GM11168 (cell line): ENCODE measurements at regions not wholly inside any gene's neighbourhood (a gene's known extent, or its start where the extent isn't known, plus 50 kb on each side); places are given as distances from the start of the nearest gene placed in this dataset.
"Not testable (repeated sequence)": the region's sequence is repeated elsewhere in the genome, so short reads cannot be mapped to it uniquely, and the experiment has no call there.

Experiments
- in situ Hi-C: fragments of 300-500 bp; cut with MboI; formaldehyde crosslinking; loops from one replicate; pipeline ENCODE4 v1.12.0; 2022; ENCODE audit warnings: low sequenced_read_pairs; ENCODE audit not compliant: unreplicated experiment

DNA sequence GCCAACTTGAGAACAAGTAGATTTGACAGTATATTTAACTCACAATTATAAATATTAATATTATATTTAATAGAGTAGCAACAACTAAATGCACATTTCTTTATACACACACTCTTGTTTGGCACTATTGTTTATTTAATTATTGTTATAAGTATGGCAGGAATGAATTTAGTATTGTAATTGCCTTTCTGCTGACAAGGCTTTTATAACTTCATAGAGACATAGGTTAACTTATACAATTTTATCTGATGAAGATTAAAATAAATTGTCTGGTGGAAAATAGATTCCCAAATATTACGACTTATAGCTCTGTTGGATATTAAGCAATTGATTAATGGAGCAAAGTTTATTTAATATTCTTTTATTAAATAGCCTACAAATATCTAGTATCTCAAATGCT, 347.9 kb upstream of the CDH19 start:
- in situ Hi-C loops: no loop called here

DNA sequence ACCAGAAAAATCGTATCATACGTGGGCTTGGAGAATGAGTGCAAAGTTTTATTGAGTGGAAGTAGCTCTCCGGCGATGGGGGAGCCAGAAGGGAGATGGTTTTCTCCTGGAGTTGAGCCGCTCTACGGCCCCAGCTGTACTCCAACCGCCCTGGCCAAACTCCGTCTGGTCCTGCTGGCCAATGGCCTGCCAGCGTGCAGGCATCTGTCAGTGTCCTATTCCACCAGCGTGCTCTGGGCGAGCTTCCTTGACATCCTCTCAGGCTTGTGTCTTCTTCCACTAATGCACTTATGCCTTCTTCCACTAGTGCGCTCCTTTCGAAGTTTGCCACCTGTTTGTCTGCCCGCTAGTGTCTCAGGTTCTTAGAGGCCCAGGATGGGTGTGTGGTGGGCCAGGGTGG, 345.5 kb upstream of the CDH19 start:
- in situ Hi-C loops: no loop called here

DNA sequence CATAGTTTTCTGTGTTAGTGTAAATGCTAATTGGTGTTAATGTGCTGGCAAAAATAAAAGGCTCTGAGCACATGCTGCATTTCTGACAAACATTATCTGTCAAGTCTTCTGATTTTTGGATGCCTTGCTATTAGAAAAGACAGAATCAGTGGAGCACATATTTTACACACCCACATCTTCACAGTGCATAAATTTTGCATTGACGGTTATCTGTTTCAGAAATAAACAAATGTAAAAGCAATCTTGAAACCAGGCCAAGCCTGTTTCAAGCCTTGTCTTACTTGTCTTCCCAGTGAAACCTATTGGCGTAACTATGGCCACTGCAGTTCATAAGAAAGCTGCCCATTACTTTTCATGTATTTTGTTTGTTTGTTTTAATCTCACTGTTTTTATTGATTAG, 333.7 kb upstream of the CDH19 start:
- in situ Hi-C loops: no loop called here

DNA sequence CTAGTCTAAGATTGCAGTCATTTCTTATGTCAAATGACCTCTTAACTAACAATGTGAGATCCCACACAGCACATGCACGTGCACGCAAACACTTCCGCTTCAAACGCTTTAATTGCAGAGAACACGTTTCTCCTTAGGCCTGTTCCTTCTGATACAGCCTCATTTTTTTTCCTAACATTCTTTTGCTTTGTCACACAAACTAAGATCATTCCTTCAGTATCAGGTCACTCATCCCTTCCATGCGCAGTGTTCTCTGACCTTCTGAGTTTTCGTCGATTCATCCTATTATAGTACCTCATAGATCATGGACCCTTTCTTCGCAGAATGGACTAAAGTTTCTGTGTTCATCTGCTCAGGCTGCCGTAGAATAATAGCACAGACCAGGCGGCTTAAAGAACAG, 327.1 kb upstream of the CDH19 start:
- in situ Hi-C loops: no loop called here

DNA sequence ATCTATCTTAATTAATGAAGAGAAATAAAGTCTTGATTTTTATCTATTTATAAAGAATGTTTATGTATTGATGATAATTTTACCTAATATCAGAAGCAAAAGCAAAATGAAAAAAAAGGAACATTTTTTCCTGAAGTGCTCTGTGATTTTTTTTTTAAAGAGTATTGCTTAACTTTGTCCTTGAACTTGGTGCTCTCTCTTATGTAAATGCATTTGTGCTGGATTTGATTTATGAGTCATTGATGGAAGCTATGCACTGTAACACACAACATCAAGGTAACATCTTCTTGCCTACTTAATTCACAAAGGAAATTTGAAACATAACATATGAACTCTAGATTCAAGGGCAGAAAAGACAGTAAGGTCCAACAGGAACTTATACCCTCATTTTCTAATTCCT, 312.9 kb upstream of the CDH19 start:
- in situ Hi-C loops: no loop called here

DNA sequence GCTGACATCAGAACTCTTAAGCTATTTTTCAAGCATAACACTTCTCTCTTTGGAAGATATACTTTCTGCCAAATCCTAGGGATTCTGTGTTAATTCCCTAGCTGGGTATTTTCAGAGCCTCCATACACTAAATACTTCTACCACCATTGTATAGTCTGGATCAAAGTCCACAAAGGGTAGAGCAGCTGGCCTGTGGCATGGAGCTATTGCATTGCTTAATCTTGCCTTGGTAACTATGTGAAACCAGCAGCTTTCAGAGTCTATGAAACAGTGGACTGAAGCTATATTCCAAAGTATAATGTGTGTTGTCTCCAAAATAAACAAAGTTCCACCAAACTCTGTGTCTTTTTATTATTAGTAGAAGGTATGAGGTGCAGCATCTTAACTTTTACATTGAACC, 296.9 kb upstream of the CDH19 start:
- in situ Hi-C loops: no loop called here

DNA sequence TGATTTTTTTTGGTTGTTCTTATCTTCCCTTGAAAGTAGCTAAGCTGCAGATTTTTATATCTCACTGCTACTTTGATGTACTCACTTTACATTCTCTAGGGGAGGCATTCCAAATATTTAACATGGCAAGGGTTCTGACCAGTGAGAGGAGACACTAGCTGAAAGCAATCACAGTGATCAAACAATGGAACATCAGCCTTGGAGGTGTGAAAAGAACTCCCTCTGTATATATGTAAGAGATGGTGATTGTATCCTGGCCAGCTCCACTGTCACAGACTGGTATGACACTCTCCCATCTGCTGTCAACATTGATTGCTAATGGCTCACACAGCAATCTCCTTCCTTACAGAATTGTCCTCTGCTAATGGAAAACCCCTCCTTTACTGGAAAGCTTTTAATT, 291.7 kb upstream of the CDH19 start:
- in situ Hi-C loops: no loop called here

DNA sequence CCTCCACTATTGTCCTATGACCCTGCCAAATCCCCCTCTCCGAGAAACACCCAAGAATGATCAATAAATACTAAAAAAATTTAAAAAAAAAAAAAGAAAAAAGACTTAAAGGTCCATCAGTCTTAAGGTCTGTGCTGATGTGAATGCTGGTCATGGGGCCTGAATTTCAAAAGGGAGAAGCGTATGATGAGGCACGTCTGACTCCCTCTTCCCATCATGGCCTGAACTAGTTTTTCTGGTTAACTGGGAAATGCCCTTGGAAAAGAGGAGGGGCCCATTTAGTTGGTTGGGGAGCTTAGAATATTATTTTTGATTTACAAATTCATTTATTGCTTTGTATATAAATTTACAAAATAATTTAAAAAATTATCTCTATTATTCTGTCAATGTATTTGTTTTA, 291.0 kb upstream of the CDH19 start:
- in situ Hi-C loops: no loop called here

DNA sequence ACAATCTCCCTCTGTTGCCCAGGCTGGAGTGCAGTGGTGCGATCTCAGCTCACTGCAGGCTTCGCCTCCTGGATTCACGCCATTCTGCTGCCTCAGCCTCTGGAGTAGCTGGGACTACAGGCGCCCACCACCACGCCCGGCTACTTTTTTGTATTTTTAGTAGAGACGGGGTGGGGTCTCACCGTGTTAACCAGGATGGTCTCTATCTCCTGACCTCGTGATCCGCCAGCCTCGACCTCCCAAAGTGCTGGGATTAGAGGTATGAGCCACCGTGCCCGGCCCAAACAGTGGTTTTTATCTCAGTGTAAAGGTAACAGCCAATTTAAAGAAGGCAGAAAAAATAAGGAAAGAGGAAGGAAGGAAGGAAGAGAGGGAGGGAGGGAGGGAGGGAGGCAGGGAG, 288.5 kb upstream of the CDH19 start:
- in situ Hi-C loops: not testable (repeated sequence)

DNA sequence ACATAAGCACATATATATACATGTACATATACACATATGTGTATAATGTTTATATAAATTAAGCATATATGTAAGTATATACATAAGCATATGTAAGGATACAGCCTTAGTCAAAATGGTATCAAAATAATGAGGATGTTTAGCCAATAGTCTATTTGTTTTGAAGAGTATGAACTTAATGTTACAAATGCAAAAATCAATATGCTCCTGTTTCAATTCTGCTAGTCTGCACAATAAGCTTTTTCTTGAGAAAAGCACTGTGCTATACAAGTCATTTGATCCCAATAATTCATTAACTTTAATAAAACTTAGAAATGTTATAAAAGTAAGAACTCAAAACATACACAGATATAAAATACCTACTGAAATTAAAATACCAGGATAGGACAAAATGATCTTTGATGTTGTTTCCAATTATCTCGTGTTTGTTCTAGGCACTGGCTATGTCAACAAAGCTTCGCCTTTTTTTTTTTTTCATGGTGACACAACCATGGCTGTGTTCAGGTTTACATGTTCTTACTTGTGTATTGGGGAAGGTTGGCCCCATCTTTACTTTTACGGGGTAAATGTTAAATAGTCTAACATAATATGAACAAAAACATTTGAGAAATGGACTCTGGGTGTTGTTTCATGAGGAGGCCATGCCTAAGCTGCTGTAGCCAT, 271.1 kb upstream of the CDH19 start:
- in situ Hi-C loops: no loop called here

DNA sequence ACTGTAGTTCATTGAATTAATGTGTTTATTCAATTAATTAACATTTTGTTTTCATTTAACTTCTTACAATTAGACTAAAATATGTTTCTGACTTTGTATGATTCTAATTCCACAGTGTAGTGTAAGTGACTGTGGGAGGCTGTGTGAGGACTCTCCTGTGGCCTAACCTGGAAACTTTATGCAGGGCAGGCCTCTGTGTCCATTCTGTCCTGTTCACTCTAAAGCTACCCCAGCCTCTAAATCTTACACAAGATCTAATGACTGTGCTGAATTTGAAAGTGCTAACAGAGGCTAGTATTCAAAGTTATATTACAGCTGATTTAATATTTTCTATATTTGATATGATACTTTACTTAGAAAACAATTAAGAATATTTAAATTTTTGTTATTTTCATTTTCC, 270.5 kb upstream of the CDH19 start:
- in situ Hi-C loops: no loop called here

DNA sequence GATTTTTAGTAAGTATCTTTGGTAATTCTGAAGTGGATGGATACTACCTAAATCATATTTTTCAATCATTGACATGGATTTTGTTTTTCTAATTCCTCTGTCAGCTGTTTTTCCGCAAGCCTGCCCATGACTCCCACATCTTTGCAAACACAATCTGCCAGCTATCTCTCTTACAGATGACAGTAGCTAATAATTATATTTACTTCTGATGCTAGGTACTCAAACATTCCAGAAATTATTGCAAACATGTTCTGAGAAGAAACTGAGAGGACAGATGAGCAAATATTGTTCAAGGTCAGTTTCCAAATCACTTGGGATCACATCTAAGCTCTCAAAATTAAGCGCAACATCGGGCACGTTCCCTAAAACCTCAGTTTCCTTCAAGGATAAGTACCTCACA, 270.0 kb upstream of the CDH19 start:
- in situ Hi-C loops: no loop called here

DNA sequence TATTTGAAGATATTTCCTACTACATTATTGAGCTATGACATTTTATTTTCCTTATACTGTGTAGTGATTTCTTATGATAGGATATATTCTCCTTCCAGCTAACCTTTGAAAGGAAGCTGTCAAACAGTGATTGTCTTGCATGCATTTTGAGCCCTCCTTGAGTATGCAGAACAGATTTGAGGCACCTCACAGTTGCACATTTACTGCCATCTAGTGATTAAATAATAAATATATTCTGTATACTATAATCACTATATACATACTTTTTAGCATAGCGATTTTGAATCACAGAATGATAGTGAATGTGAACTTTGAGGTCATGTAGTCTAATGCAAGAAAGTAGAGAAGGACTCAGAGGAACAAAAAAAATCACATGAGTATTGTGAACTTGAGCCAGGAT, 268.4 kb upstream of the CDH19 start:
- in situ Hi-C loops: no loop called here

DNA sequence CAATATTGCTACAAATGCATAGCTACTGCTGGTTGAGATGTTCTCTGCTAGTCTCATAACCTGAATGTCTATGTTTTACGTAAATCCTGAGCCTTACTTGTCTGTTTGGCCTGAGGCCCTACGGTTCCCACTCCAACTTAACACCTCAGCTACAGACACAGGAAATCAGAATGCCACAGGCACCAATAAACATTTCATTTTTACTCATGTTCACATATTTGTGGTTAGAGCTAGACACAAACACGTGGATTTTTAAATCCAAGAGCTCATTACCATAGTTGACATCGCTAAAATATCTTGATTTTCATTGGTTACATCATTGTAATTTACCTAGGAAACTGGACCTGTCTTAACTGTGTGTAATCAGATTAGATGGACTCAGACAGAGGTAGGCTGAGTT, 263.8 kb upstream of the CDH19 start:
- in situ Hi-C loops: no loop called here

DNA sequence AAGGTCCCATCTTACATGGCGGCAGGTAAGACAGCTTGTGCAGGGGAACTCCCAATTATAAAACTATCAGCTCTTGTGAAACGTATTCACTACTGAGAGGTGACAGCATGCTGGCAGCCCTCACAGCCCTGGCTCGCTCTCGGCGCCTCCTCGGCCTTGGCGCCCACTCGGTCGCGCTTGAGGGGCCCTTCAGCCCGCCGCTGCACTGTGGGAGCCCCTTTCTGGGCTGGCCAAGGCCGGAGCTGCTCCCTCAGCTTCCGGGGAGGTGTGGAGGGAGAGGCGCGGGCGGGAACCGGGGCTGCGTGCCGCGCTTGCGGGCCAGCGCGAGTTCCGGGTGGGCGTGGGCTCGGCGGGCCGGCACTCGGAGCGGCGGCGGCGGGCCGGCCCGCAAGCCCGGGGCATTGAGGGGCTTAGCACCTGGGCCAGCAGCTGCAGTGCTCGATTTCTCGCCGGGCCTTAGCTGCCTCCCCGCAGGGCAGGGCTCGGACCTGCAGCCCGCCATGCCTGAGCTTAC, 262.6 kb upstream of the CDH19 start:
- in situ Hi-C loops: not testable (repeated sequence)

DNA sequence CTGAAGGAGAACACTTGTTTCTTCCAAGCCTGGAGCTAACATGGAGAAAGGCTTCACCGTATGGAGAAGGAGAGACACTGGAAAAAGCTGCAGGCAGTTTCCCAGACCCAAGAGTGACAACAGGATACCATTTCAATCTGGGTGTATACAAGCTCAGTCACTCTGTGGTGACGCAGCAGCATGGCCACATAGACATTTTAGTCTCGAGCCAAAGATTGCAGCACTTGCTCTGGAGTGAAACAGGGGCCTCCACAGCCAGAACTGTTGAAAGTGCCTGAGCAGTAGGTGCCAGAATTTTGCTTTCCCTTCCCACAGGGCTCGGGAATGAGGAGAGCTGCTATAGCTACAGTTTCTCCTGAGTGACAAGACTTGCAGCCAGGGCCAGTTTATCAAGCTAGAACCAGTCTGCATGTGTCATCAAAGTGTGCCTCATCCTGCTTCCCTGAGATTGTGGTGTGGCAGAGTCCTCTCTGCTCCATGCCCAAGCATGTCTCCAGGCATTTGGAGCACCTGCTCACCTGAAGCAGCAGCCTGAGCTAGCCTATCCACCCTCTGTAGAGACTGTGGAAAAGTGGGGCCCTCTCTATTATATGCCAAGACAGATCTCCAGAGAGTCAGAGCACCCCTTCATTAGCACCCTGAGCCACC, 234.6 kb upstream of the CDH19 start:
- in situ Hi-C loops: no loop called here

DNA sequence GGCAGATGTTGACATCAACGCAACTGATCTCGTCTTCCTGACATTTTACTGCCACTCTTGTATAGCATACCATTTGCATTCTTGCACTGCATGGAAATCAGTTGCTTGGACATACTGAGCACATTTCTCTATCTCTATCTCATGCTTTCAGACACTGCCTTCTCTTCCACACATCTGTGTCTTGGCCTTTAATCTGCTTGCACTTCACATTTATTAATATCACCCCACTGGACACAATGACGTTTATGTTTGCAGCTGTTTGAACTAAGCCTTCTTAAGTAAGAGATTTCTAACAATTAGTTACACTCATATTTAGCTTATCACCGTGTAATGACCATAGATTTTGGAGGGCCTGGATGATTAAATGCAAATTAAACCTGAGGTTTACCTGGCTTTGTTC, 229.8 kb upstream of the CDH19 start:
- in situ Hi-C loops: no loop called here

DNA sequence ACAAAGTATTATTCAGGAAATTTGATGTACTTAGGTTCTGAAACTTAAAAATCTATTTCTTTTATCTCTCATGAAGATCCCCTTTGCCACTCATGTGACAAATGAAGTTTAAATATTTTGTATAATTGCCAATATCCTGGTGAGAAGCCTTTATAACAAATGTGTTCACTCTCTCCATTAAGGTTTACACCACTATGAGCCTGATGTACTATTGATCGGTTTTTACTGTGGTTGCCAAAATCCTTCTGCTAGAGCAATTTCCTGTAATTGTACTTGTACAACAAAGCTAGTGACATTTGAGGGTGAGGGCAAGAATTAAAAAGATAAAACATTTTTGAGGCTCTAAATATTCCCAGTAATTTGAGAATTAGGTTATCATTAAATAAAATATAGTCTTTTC, 222.3 kb upstream of the CDH19 start:
- in situ Hi-C loops: no loop called here

DNA sequence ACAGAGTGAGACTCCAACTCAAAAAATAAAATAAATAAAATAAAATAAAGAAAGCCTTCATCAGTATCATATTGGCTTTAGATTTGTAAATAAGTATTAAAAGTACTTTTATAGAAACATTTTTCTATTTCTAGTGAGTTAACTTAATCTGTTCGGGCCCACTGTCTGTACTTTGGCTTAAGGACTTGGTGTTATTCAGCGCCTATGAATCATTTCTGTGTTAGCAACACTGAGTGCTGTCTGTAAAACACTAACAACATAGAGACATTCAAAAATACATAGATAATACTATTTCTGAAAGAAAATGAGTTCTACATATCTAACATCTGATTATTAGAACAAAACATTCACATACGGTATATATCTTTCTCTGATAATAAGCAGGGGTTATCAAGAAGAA, 221.5 kb upstream of the CDH19 start:
- in situ Hi-C loops: no loop called here

DNA sequence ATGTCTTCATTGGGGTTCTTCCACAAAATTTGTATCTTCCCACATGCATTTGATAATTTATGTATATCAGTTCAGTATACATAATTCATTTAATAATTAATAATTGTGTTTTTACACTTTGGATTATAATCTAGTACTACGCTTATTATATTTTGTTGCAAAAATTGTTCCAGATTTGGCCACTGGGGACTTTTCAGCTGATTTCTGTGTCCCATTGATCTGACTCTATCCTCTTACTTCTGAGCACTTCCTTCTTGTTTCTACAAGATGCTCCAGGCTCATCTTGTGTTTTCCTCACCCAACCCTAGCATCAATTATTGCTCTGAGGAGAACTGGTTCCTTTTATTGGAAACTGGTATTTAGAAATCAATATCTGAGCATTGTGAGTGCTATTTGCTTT, 215.3 kb upstream of the CDH19 start:
- in situ Hi-C loops: no loop called here

DNA sequence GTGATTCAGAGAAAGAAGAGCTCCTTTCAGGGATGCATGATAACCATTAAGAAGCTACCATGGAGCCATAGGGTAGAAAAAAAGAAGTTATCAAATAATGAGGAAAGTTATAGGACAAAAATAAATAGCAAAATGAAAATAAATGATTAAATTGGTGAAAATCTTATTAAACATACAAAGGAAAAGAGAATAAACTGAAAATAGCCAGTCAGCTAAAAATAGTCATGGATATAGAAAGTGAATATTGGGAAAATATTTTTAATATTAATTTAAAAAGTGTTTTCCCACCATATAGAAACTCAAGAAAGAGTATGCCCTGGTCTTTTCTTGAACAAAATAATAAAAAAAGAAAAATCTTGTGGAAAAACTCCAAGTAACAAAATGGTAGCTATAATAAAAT, 209.2 kb upstream of the CDH19 start:
- in situ Hi-C loops: no loop called here

DNA sequence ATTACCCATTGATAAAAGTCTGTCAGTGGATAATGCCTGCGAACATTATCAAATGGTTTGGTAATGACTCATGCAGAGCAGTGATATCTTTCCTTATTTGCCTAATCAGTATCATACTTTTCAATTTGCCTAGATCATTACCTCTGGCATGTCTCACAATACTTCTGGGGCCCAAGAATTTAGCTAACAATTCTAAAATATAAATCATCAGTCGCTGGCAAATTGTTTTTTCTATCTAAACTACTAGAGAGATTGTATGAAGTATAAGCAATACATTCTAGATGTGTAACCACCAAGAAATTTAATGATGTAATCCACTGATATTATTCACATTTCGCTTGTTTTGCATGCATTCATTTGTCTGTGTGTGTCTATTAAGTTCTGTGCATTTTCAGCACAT, 191.2 kb upstream of the CDH19 start:
- in situ Hi-C loops: no loop called here
